ENCODE measurements at regions not wholly inside any gene's neighbourhood (a gene's known extent, or its start where the extent isn't known, plus 50 kb on each side); places are given as distances from the start of the nearest gene placed in this dataset.

GRCh38 chr14:87874676-87875075 is 118.3 kb downstream of the GALC start:
- Histone ChIP-seq H4K91ac (ENCODE audit: insufficient read depth, low read depth, low read length) (no peak overlapping the region), H3K27ac (ENCODE audit: insufficient read depth, low read length) (no peak overlapping the region), H4K5ac (ENCODE audit: low read depth, low read length) (no peak overlapping the region), H2BK5ac (ENCODE audit: low read depth, low read length, poor library complexity, severe bottlenecking) (no peak overlapping the region), H4K8ac (ENCODE audit: low read depth in 2 of 2, low read length in 2 of 2) (no peak overlapping the region), H3K56ac (ENCODE audit: extremely low read depth, insufficient read depth, low read length) (no peak overlapping the region), H3K79me1 (ENCODE audit: low read depth in 1 of 2, low read length in 2 of 2) (no peaks in the 10 kb centered on the region), H3K4me3 (ENCODE audit: insufficient read depth, low read depth, low read length) (no peak overlapping the region), H3K9me1 (ENCODE audit: insufficient read depth, low read length) (no peaks in the 10 kb centered on the region), H4K20me1 (ENCODE audit: insufficient read depth, low read length) (no peaks in the 10 kb centered on the region), H2BK20ac (ENCODE audit: low read depth, low read length) (no peak overlapping the region), H3K18ac (ENCODE audit: low read depth, low read length) (no peak overlapping the region), H3K4me1 (ENCODE audit: control insufficient read depth, insufficient read depth, low read length) (no peaks in the 10 kb centered on the region), H3K36me3 (ENCODE audit: control insufficient read depth, insufficient read depth, low read length) (no peaks in the 10 kb centered on the region), H3K9me3 (ENCODE audit: control insufficient read depth, insufficient read depth, low read length) (peaks cover 2% of the 10 kb centered on the region; the same call in 1 of the 2 replicates), H3K4me2 (ENCODE audit: low read depth, low read length) (no peak overlapping the region), H2AFZ (replicated peaks; ENCODE audit: low read length, poor library complexity) (no peak overlapping the region), H3K23ac (ENCODE audit: low read depth, low read length) (no peak overlapping the region), H2BK15ac (ENCODE audit: low read depth, low read length) (no peak overlapping the region), H2BK120ac (ENCODE audit: low read depth, low read length) (no peak overlapping the region), H3K27me3 (ENCODE audit: control insufficient read depth, insufficient read depth, low read length) (no peaks in the 10 kb centered on the region), H3K9ac (ENCODE audit: low read depth, low read length) (no peak overlapping the region), H3K4ac (ENCODE audit: low read depth, low read length) (no peak overlapping the region), H2AK9ac (replicated peaks; ENCODE audit: low read depth, low read length, poor library complexity) (no peak overlapping the region), H3K14ac (replicated peaks; ENCODE audit: low read depth, low read length) (no peak overlapping the region), H2AK5ac (ENCODE audit: low read depth, low read length) (no peak overlapping the region)
- ChIA-PET CTCF (no interaction called here), POLR2A (ENCODE audit: unreplicated experiment) (no interaction called here)
- ATAC-seq (ENCODE audit: low read depth) (no peak), DNase-seq (no peak)
- TF ChIP-seq MAZ (IDR thresholded peaks at IDR 0.05; ENCODE audit: borderline replicate concordance, low read depth, low read length) (no peak), CEBPB (IDR thresholded peaks at IDR 0.05; ENCODE audit: low read depth, low read length) (0 out of 2 replicates have a peak, but pooled peaks have one; percentile 17)
- dilution Hi-C loops (cut with HindIII; ENCODE audit: low sequenced_read_pairs, unreplicated experiment) = no loop called here
- BruUV-seq (replicated peaks) = no TSS peak
- WGBS, 2 experiments (ENCODE audit: extremely low coverage in 2 of 2, insufficient read length in 1 of 2) = no CpG with 5 or more reads among the region's 2 CpGs
- in situ Hi-C loops (cut with MboI; ENCODE audit: low sequenced_read_pairs) = no loop called here
- intact Hi-C loops (cut with micrococcal nuclease) = no loop called here

Measured in IMR-90 (cell line).